ENCODE measurements at regions not wholly inside any gene's neighbourhood (a gene's known extent, or its start where the extent isn't known, plus 50 kb on each side); places are given as distances from the start of the nearest gene placed in this dataset.

GRCh38 chr4:160373911-160374310, 1271.0 kb downstream of the RAPGEF2 start:
- TF ChIP-seq CTCF (IDR thresholded peaks at IDR 0.05) (no peak), POLR2A (IDR thresholded peaks at IDR 0.05) (no peak)

Data from ovary (tissue), 3 donors.